Left lung (tissue), 4 donors: ENCODE measurements at regions not wholly inside any gene's neighbourhood (a gene's known extent, or its start where the extent isn't known, plus 50 kb on each side); places are given as distances from the start of the nearest gene placed in this dataset.

Source experiments
- ATAC-seq: fragments of 200-7000 bp; cut with Tn5 transposase; one replicate; pipeline ENCODE4 v1.9.1; 2020; ENCODE audit warnings: moderate library complexity
- DNase-seq, 4 donors: peaks; one replicate each; pipeline ENCODE4 v3.0.0-alpha.2; 2013 to 2020
- H3K27ac ChIP-seq, 2 donors: fragments of 200-600 bp; sonication (generic) in 1 of 2; one replicate each; pipeline versions ENCODE4 v1.5.0 to v1.8.0; 2020 to 2021
- H3K27me3 ChIP-seq, 2 donors: fragments of 200-600 bp; sonication (generic) in 1 of 2; one replicate each; pipeline versions ENCODE4 v1.5.0 to v1.8.0; 2020 to 2021
- H3K36me3 ChIP-seq, 2 donors: fragments of 200-600 bp; sonication (generic) in 1 of 2; one replicate each; pipeline versions ENCODE4 v1.5.0 to v1.8.0; 2020 to 2021
- H3K4me1 ChIP-seq, 2 donors: fragments of 200-600 bp; one replicate each; pipeline ENCODE4 v1.8.0; 2021
- H3K4me3 ChIP-seq, 2 donors: fragments of 200-600 bp; sonication (generic) in 1 of 2; one replicate each; pipeline versions ENCODE4 v1.5.0 to v1.8.0; 2020 to 2021; ENCODE audit warnings: mild to moderate bottlenecking in 1 of 2
- H3K9me3 ChIP-seq, 2 donors: fragments of 200-600 bp; sonication (generic) in 1 of 2; one replicate each; pipeline versions ENCODE4 v1.5.0 to v1.8.0; 2020 to 2021
- intact Hi-C, 2 donors: fragments of 100-400 bp; cut with DNase I; formaldehyde crosslinking; loops; one replicate each; pipeline versions ENCODE4 v1.11.2 to v1.14.2; 2022
- TF ChIP-seq, protein P1 (sequence below), 2 donors: fragments of 200-600 bp; sonication (generic) in 1 of 2; IDR thresholded peaks; one replicate each; pipeline versions ENCODE4 v1.5.0 to v1.8.0; 2021; ENCODE audit warnings: antibody characterized with exemption in 2 of 2
- donor health status: DM: no; HTN: yes; CAD: no.
- donor health status: DM: no; HTN: no; CAD: no.

DNA sequence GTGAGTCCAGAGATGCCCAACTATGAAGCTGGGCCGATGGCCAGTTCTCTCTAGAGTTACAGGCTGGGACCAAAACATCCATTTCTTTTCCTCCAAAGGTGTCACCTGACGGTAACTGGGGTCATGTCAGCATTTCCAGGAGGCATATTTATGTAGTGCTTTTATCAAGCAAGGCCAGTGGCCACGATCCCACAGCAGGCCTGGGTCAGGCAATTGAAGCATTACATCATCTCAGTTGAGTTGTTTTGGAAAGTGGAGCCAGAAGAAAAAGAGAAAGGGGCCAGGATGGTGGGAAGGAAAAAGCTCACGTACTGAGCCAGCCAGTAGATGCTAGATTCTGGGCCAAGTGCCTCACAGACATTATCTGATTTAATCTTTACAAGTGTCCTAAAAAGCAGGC, 73.9 kb upstream of the BRINP1 start:
- H3K27me3 ChIP-seq, result no peaks in the 10 kb centered on the region
- ATAC-seq (no peak), DNase-seq (no peak)
- H3K36me3 ChIP-seq, result no peaks in the 10 kb centered on the region
- no peak overlapping the region for H3K4me3 ChIP-seq
- no peak overlapping the region for H3K27ac ChIP-seq
- H3K9me3 ChIP-seq, result no peaks in the 10 kb centered on the region
- TF ChIP-seq, protein P1, sequence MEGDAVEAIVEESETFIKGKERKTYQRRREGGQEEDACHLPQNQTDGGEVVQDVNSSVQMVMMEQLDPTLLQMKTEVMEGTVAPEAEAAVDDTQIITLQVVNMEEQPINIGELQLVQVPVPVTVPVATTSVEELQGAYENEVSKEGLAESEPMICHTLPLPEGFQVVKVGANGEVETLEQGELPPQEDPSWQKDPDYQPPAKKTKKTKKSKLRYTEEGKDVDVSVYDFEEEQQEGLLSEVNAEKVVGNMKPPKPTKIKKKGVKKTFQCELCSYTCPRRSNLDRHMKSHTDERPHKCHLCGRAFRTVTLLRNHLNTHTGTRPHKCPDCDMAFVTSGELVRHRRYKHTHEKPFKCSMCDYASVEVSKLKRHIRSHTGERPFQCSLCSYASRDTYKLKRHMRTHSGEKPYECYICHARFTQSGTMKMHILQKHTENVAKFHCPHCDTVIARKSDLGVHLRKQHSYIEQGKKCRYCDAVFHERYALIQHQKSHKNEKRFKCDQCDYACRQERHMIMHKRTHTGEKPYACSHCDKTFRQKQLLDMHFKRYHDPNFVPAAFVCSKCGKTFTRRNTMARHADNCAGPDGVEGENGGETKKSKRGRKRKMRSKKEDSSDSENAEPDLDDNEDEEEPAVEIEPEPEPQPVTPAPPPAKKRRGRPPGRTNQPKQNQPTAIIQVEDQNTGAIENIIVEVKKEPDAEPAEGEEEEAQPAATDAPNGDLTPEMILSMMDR (IDR thresholded peaks at IDR 0.05), result no peak
- intact Hi-C loops, result no loop called here
- H3K4me1 ChIP-seq, result no peaks in the 10 kb centered on the region

DNA sequence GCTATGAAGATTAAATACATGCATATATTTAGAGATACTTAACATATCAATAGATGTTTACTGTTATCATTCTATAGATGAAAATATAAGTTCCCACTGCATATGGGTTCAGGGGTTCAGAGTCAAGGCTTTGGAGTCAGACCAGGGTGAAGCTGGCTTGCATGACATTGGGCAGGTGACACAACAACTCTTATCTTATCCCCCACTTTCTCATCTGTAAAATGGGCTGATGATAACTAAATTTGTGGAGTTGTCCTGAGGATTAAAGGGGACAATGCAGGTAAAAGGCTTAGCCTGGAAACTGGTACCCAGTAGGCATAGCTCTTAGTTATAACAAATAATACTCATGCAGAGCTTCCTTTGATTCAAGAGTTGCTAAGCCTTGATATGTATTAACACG, 72.6 kb upstream of the BRINP1 start:
- intact Hi-C loops, result no loop called here
- Histone ChIP-seq H3K36me3 (no peaks in the 10 kb centered on the region), H3K27ac (no peak overlapping the region), H3K9me3 (no peaks in the 10 kb centered on the region), H3K4me1 (no peaks in the 10 kb centered on the region), H3K4me3 (no peak overlapping the region), H3K27me3 (no peaks in the 10 kb centered on the region)
- ATAC-seq (no peak), DNase-seq (no peak)
- TF ChIP-seq, protein P1 (IDR thresholded peaks at IDR 0.05), result no peak

DNA sequence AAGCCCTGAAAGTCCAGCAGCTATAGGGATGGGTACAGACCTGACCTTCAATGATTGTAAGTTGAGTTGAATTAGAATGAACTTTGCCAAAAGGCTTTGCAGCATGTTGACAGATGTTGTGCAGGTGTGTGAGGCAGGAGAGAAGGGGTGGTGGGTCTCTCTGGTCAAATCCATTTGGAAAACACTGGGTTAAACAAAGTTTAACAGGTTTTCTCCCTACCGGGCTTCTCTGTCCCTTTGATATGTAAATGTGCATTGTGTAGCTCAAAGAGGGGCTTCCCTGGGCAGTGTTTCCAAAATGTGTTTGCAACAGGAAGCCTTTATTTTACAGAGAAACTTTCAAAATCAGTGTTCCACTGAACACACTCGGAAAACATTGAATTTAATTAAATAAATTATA, 72.1 kb upstream of the BRINP1 start:
- intact Hi-C loops, result no loop called here
- no peaks in the 10 kb centered on the region for H3K27me3 ChIP-seq
- H3K4me1 ChIP-seq, result no peaks in the 10 kb centered on the region
- TF ChIP-seq, protein P1 (IDR thresholded peaks at IDR 0.05), result no peak
- no peak overlapping the region for H3K27ac ChIP-seq
- ATAC-seq (no peak), DNase-seq (no peak)
- H3K36me3 ChIP-seq, result no peaks in the 10 kb centered on the region
- H3K9me3 ChIP-seq, result no peaks in the 10 kb centered on the region
- H3K4me3 ChIP-seq, result no peak overlapping the region

DNA sequence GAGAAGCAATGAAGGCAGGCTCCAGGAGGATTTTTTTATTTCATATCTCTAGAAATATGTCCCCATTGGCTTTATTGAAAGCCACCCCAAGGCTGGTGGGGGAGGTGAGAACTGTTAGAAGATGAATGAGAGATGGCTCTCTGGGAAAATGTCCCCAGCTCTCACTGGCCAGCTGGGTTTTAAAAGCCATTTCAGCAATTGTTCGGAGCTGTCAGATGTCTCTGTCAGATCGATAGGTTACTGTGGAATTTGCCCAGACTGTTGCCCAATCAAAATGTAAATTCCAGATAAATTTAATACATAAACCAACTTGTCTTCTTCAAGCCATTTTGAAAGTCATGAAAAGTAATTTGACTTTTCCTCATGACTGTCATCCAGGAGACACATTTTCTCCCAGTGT, 67.0 kb upstream of the BRINP1 start:
- no peaks in the 10 kb centered on the region for H3K36me3 ChIP-seq
- H3K4me1 ChIP-seq, result no peaks in the 10 kb centered on the region
- intact Hi-C loops, result no loop called here
- H3K27ac ChIP-seq, result no peak overlapping the region
- no peaks in the 10 kb centered on the region for H3K27me3 ChIP-seq
- H3K4me3 ChIP-seq, result no peak overlapping the region
- ATAC-seq (no peak), DNase-seq (no peak)
- no peaks in the 10 kb centered on the region for H3K9me3 ChIP-seq
- TF ChIP-seq, protein P1 (IDR thresholded peaks at IDR 0.05), result no peak

DNA sequence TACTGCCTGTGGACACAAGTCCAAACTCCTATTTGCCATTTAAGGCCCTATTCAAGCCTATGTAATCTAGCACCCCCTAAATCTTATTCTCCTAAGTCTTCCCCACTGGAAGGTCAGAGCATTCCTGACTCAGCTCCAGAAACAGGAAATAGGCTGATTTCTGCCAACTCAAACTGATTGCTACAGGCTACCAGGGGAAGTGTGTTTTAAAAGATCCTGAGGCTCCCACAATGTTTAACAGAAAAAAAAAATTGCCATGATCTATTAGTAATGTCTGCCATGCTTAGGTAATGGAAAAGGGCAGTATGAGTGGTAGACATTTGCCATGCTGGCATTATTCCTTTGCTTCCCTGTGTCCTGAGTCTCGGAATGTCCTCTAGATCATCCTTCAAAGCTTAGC, 65.8 kb upstream of the BRINP1 start:
- no peak for ATAC-seq
- no peaks in the 10 kb centered on the region for H3K9me3 ChIP-seq
- H3K36me3 ChIP-seq, result no peaks in the 10 kb centered on the region
- intact Hi-C loops, result no loop called here
- DNase-seq, result no peak
- H3K27me3 ChIP-seq, result no peaks in the 10 kb centered on the region
- H3K27ac ChIP-seq, result no peak overlapping the region
- H3K4me3 ChIP-seq, result no peak overlapping the region
- no peaks in the 10 kb centered on the region for H3K4me1 ChIP-seq
- TF ChIP-seq, protein P1 (IDR thresholded peaks at IDR 0.05), result no peak
